T-helper 9 cell (primary cell): ENCODE measurements at regions not wholly inside any gene's neighbourhood (a gene's known extent, or its start where the extent isn't known, plus 50 kb on each side); places are given as distances from the start of the nearest gene placed in this dataset.

ENCODE experiments used
- DNase-seq: peaks from one replicate; pipeline ENCODE4 v3.0.0-alpha.2; 2020

DNA sequence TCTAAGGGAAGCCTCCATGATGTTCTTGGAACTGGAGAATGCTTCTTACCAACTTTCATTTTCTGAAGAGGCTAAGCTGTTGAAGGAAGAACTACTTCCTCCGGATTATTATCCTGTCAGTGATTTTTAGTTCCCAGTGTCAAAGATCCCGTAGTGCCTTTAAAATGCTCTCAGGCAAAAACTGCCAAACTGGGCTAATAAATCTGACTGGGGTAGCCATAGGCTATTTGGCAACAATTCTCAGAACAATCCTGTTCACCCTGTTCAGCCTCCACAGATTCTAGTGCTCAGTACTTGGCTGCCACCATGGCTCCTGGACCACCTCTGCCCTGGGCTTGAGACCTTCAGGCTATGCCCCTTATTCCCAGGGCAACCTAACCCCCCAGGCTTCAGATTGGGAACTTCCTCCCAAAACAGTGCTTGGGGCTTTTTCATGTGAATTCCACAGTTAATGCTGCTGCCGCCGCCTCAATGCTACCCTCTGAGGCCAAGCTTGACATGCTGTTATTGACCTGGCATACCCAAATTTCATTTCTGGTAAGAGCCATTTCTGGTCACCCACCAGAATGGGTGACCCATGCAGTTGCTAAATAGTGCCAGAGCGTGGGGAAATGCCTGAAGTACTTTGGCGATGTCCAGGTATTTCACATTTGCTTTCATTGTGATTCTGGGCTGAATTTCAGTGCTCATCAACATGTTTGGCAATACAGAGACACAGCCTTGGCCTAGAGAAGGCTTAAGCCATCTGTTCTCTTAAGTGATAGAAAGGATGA, 110.0 kb upstream of the ARHGAP5 start:
- no peak for DNase-seq

DNA sequence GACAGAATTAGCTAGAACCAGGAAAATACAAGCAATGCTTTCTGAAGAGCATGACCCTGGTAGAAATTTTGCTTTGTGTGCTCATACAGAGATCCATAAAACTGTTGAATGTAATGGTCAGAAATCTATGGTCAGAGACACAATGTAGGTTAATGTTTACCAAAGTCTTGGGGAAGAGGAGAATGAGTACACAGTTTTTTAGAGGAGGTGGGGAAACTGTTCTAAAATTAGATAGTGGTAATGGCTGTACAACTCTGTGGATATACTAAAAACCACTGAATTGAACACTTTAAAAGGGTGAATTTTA, 109.5 kb upstream of the ARHGAP5 start:
- no peak for DNase-seq

DNA sequence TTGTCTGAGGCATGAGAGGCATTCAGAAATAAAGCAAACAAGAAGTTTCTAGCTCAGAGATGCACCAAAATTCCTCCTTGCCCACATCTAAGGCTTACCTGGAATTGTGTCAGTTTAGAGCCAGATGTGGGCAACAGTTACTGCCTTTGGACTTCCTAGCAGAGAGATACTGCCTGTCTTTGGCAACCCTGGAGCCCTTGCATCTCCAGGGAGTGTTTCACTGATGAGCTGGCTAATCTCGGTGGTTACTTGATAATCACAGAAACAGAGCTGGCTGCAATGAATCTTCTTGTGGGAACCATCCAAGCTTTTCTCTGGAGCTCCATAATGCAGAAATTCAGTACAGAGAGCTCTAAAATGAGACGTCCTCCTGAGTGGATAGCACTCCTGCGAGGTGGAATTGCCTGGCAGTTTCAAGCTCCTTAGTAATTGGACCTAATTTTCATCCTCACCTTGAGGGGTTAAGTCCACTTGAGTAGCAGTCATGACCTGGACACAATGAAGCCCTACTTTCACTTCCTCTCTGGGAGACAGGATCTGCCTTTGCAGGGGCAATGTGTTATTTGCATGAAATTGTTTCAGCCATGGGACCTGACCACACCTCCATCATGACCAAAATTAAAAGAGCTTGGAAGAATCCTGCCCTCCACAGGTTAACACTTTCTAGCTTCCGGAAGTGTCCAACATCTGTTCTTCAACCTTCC, 108.8 kb upstream of the ARHGAP5 start:
- no peak for DNase-seq

DNA sequence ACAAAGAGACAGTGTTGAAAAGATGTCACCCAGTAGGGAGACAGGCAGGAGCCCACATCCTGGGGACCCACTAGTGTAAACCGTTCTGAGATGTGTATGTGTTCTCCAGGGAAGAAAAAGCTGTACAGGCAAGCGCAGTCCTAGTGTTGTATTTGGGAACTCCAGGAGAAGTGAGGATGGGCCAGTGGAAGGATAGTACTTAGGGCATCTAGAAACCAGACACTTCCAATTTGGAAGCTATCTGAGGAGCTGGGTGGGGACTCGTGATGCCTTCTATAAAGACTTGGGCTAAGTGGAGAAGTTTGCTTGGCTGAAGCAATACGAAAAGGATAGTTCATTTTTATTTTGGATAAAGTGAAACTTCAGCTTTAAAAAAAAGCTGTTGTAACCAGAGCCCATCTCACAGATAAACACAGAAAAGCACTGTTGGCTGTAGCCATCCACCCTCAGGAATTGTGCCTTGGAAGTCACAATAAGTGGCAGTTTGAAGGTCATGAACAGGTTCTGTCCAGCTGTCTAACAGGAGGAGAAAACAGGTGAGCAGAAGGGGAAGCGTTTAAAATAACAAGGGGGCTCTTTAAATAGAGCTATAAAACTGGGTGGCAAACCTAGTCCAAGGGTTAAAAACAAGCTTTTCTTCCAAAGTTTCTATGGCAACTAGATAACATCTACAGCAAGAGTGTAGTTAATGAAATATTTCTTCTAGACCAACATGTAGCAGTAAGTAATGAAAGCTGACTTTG, 108.0 kb upstream of the ARHGAP5 start:
- DNase-seq, result no peak

DNA sequence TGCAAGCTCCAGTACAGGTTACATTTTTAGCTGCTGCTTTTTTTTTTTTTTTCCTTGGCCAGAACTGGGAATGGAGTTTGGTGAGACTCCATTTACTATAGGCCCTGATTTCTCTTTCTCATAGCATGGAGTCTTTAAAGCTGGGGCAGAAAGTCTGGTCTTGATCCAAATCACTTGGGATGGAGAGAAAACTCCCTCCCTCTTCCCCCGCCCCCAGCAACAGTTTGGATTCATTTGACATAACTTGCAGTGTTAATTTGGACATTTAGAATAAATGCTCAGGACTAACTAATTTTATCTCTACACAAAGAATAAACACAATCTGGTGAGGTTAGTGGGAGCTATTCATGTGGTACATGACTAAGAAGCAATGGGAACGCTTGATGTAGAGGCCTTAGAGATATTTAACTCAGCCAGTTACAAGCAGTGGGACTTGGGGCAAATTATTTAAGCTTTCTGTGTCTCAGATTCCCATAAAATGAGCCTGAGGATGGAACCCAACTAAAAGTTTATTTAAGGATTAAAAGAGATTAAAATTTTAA, 107.3 kb upstream of the ARHGAP5 start:
- DNase-seq, result no peak

- DNase-seq, result no peak
These were observed 106.4 kb upstream of the ARHGAP5 start for GRCh38 chr14:31970744-31971143.

GRCh38 chr14:31971612-31972011, 105.5 kb upstream of the ARHGAP5 start:
- DNase-seq, result no peak

DNA sequence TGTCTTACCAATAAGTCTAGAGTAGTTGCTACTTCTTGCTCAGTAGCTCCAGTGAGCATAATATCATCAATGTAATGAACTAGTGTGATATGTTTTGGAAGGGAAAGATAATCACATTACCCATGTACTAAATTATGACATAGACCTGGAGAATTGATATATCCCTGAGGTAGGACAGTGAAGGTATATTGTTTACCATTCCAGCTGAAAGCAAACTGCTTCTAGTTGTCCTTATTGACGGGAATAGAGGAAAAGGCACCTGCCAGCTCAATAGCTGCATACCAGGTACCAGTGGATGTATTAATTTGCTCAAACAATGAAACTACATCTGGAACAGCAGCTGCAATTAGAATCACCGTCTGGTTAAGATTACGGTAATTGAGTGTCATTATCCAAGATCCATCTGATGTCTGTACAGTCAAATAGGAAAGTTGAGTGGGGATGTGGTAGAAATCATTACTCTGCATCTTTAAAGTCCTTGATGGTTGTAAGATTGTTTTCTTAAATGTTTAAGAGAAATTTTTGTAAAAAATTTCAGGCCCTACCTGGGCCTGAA, 100.0 kb upstream of the ARHGAP5 start:
- no peak for DNase-seq

- no peak for DNase-seq
These were observed 98.7 kb upstream of the ARHGAP5 start for GRCh38 chr14:31978423-31978822.

DNA sequence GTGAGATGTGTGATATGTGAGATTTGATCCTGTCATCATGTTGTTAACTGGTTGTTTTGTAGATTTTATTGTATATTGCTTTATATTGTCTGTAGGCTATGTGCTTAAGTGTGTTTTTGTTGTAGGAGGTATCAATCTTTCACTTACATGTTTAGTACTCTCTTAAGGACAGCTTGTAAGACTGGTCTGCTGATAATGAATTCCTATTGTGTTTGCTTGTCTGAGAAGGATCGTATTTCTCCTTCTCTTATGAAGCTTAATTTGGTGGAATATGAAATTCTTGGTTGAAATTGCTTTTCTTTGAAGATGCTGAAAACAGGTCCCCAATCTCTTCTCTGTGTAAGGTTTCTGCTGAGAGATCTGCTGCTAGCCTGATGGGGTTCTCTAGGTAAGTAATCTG, 94.5 kb upstream of the ARHGAP5 start:
- no peak for DNase-seq

DNA sequence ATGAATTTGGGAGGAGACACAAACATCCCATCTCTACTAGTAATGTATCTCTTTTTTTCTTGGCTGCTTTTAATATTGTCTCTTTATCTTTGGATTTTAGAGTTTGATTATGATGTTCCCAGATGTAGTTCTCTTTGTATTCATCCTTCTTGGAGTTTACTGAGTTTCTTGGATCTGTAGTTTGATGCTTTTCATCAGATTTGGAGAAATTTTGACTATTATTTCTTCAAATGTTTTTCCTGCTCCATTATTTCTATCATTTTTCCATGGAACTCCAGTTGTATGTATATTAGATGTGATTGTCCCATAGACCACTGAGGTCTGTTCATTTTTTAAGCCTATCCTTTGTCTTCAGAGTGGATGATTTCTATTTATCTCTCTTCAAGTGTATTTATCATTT, 90.7 kb upstream of the ARHGAP5 start:
- no peak for DNase-seq

GRCh38 chr14:31987721-31988120, 89.4 kb upstream of the ARHGAP5 start:
- no peak for DNase-seq

DNA sequence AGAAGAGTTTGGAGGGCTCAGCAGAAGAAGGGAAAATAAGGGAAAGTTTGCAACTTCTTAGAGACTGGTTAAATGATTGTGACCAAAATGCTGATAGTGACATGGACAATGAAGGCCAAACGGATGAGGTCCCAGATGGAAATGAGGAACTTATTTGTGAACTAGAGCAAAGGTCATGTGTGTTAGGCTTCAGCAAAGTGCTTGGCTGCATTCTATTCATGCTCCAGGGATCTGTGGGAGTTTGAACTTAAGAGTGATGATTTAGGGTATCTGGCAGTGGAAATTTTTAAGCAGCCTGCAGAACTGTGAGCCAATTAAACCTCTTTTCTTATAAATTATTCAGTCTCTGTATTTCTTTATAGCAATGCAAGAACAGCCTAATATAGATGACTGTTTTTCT, 88.9 kb upstream of the ARHGAP5 start:
- DNase-seq, result no peak

DNA sequence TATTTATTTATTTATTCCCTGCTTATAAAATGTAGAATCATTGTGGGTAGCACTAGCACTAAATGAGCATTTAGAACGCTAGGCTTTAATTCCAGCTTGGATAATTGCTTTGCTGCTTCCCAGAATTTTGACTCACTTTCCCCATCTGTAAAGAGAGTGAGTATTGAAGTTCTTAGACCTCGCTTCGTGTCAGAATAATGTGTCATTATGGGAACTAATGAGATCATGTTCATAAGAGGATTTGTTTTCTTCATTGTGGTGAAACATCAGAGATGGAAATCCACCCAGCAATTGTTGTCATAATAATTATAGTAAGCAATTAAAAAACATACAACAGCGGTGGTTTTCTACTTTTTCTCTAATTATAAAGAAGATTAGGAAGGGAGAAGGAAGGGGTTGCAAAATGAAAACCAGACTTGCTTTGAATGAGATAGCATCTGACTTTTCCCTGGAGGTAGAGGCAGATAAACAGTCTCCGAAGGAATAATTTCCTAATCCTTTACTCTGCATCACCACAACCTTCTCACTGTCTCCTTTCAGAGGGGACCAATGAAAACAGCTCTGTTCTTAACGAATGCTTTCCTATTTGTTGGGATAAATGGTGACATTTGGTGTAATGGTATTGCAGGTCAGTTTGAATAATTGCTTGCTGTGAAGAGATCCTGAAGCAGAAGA, 86.8 kb upstream of the ARHGAP5 start:
- DNase-seq, result no peak

GRCh38 chr14:31990926-31991572, 86.1 kb upstream of the ARHGAP5 start:
- DNase-seq, result no peak

DNA sequence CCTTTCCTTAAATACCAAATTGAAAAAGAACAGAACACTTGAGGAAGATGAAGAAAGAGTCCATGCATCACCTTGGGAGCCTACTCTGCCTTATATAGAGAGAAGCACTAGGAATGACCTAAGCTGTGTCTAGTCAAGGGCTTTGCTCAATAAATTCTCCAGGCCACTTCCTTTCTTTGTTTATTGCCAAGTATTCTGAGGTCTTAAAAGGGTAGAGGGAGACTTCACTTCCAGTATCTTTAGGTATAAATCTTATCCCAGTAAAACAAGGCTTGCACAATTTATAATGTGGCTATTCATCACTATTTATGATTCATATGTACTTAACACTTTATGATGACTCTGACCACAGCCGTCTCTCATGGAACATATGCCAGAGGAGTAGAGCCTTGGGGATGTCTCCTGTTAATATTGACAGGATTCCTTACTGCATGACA, 85.1 kb upstream of the ARHGAP5 start:
- DNase-seq, result no peak

DNA sequence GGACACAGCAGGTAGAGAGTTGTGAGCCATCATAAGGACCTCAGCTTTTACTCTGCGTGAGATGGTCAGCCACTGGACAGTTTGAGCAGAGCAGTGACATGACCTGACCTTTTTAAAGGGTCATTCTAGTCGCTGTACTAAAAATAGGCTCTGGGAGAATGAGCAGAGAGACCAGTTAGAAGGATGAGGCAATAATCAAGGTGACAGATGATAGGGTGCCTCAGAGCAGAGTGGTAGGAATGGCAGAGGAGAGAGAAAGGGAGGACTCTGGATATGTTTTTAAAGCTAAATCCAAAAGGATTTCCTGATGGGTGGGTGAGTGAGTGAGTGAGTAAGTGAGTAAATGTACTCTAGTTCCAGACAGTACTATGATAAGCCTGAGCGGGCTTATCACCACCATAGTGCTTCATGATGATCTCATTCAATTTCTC, 83.6 kb upstream of the ARHGAP5 start:
- no peak for DNase-seq

GRCh38 chr14:31994391-31995033, 82.6 kb upstream of the ARHGAP5 start:
- no peak for DNase-seq

DNA sequence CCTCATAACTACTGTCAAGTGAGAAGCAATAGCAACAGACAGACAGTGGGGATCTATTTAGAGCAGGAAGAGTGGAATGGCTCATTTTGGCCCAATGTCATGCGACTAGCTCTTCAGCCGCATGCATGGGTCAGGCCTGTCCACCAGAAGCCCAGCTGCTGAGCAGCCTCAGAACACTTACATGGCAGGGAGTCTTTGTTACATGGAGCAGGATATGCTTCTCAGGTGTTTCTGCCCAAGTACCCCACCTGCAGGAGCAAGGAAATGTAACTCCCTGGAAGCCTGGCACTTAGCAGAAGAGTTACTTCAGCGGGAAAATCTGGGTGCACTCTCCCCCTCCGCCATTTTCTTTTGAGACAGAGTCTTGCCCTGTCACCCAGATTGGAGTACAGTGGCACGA, 73.5 kb upstream of the ARHGAP5 start:
- no peak for DNase-seq

GRCh38 chr14:32004300-32004699, 72.8 kb upstream of the ARHGAP5 start:
- DNase-seq, result no peak

DNA sequence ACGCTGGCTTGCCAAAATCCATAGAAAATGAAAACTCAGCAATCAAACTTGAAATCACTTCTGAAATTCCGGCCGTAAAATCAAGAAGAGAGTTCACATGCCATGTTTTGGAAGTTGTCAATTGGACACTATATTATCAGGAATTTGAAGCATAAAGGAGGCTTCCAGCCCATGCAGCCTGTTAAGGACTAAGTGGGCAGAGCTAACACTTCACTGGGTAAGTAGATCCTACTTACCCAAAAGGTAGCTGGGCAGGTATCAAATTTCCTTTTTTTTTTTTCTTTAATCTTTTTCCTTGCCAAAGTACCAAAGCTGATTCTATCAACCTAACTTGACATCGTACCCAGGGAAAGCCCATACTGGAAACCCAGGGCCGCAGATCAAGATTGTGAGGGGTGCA, 71.5 kb upstream of the ARHGAP5 start:
- no peak for DNase-seq
